Central memory CD8-positive, alpha-beta T cell (primary cell): ENCODE measurements at regions not wholly inside any gene's neighbourhood (a gene's known extent, or its start where the extent isn't known, plus 50 kb on each side); places are given as distances from the start of the nearest gene placed in this dataset.

Source experiments
- ATAC-seq: fragments of 150-1000 bp; cut with Tn5 transposase; replicated peaks from 2 replicates; pipeline ENCODE4 v1.10.0; 2022; ENCODE audit warnings: mild to moderate bottlenecking, moderate FRiP score, moderate number of reproducible peaks; ENCODE audit not compliant: poor library complexity, severe bottlenecking; ENCODE audit errors: extremely low read depth
- DNase-seq, 2 donors: peaks; one replicate each; pipeline ENCODE4 v3.0.0; 2021; ENCODE audit warnings: low spot score in 2 of 2
- H3K27ac Mint-ChIP-seq: one replicate; pipeline ENCODE4 v1.8.0; 2022; ENCODE audit warnings: low read depth, mild to moderate bottlenecking, moderate library complexity, mixed read lengths
- H3K27me3 Mint-ChIP-seq: one replicate; pipeline ENCODE4 v1.8.0; 2022; ENCODE audit warnings: mixed read lengths
- H3K36me3 Mint-ChIP-seq: one replicate; pipeline ENCODE4 v1.8.0; 2022; ENCODE audit warnings: mild to moderate bottlenecking, moderate library complexity, mixed read lengths; ENCODE audit not compliant: insufficient read depth
- H3K4me1 Mint-ChIP-seq: one replicate; pipeline ENCODE4 v1.8.0; 2022; ENCODE audit warnings: mixed read lengths
- H3K4me3 Mint-ChIP-seq: one replicate; pipeline ENCODE4 v1.8.0; 2022; ENCODE audit warnings: mild to moderate bottlenecking, moderate library complexity, mixed read lengths
- H3K9me3 Mint-ChIP-seq: one replicate; pipeline ENCODE4 v1.8.0; 2022; ENCODE audit warnings: mixed read lengths

GRCh38 chr5:3694819-3695218 is 99.2 kb downstream of the IRX1 start:
- no peaks in the 10 kb centered on the region for H3K4me1 Mint-ChIP-seq
- no peaks in the 10 kb centered on the region for H3K36me3 Mint-ChIP-seq
- DNase-seq (no peak), ATAC-seq (no peak)
- H3K27ac Mint-ChIP-seq = no peak overlapping the region
- H3K9me3 Mint-ChIP-seq = peaks cover 16% of the 10 kb centered on the region
- no peaks in the 10 kb centered on the region for H3K27me3 Mint-ChIP-seq
- H3K4me3 Mint-ChIP-seq = no peak overlapping the region

DNA sequence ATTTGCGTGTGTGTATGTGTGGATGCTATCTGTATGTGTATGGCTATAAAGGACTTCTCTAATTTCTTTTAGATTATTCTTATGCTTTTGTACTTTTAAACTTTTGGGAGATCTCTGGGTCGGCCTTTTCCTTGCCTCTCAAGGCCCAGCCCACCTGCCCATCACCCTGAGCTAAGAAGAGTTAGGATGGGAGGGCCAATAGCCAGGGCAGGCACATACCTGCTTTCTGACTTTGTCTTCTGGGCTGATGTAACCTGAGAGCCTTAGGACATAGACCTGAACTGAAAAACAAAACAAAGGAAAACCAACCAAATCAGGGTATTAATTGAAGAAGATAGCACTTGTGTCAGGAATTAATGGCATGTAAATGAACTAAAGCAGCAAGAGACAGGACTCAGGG is 100.2 kb downstream of the IRX1 start:
- H3K4me3 Mint-ChIP-seq = no peak overlapping the region
- peaks cover under 1% of the 10 kb centered on the region for H3K36me3 Mint-ChIP-seq
- no peaks in the 10 kb centered on the region for H3K4me1 Mint-ChIP-seq
- peaks cover 19% of the 10 kb centered on the region for H3K9me3 Mint-ChIP-seq
- ATAC-seq = no peak
- no peak for DNase-seq
- no peaks in the 10 kb centered on the region for H3K27me3 Mint-ChIP-seq
- no peak overlapping the region for H3K27ac Mint-ChIP-seq

DNA sequence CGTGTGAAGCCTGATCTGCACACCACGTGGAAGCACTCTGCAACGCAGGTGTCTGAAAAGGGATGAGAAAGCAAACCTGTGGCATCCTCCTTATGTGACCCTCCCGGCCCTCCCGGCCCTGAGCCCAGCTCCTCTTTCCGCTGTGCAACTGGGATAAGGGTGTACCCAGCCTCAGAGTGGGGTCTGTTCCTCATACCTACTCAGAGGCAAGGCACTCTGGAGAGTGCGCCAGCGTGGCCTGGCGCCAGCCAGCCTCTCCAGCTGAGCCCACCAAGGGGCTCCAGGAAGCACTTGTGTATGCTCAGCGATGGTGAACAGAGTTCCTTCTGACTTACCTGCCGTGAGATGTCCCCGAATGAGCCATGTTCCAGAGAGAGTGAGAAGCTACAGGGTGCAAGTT is 102.8 kb downstream of the IRX1 start:
- ATAC-seq (no peak), DNase-seq (no peak)
- Mint-ChIP-seq H3K27ac (no peak overlapping the region), H3K9me3 (peaks cover 30% of the 10 kb centered on the region), H3K4me3 (no peak overlapping the region), H3K36me3 (peaks cover 1% of the 10 kb centered on the region), H3K4me1 (no peaks in the 10 kb centered on the region), H3K27me3 (no peaks in the 10 kb centered on the region)

DNA sequence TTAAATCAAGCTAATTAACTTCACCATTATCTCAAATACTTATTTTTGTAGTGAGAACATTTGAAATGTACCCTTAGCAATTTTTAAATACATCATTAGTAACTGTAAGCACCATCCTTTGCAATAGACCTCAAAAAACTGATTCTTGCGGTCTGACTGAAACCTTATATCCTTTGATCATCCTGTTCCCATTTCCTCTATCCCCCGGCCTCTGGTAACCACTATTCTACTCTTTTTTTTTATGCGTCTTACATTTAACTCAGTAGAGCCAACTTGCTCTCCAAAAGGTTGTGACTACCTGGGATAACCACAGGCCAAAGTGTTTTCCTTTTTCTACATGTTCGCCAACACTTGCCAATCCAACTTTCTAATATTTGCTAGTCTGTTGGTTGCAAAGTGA is 106.1 kb downstream of the IRX1 start:
- no peaks in the 10 kb centered on the region for H3K4me1 Mint-ChIP-seq
- peaks cover 27% of the 10 kb centered on the region for H3K9me3 Mint-ChIP-seq
- DNase-seq (no peak), ATAC-seq (no peak)
- no peaks in the 10 kb centered on the region for H3K27me3 Mint-ChIP-seq
- no peak overlapping the region for H3K4me3 Mint-ChIP-seq
- H3K36me3 Mint-ChIP-seq = peaks cover 1% of the 10 kb centered on the region
- H3K27ac Mint-ChIP-seq = no peak overlapping the region

DNA sequence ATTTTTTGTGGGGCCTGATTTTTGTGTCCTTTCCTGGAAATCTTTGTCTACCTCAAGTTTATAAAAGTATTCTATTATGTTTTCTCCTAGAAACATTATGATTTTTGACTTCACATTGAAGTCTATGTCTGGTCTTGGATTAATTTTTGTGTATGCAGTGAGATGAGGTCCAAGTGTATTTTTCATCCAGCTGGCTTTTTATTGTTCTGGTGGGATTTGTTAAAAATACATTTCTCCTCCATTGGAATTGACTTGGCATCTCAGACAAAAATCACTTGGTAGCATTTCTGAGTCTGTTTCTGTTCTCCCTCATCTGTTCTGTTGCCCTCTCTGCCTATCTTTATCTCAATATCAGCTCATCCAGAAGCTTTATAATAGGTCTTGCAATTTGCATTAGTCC is 109.0 kb downstream of the IRX1 start:
- DNase-seq (no peak), ATAC-seq (no peak)
- H3K36me3 Mint-ChIP-seq = peaks cover 1% of the 10 kb centered on the region
- H3K4me1 Mint-ChIP-seq = no peaks in the 10 kb centered on the region
- no peak overlapping the region for H3K27ac Mint-ChIP-seq
- no peak overlapping the region for H3K4me3 Mint-ChIP-seq
- H3K9me3 Mint-ChIP-seq = peaks cover 31% of the 10 kb centered on the region
- H3K27me3 Mint-ChIP-seq = no peaks in the 10 kb centered on the region

DNA sequence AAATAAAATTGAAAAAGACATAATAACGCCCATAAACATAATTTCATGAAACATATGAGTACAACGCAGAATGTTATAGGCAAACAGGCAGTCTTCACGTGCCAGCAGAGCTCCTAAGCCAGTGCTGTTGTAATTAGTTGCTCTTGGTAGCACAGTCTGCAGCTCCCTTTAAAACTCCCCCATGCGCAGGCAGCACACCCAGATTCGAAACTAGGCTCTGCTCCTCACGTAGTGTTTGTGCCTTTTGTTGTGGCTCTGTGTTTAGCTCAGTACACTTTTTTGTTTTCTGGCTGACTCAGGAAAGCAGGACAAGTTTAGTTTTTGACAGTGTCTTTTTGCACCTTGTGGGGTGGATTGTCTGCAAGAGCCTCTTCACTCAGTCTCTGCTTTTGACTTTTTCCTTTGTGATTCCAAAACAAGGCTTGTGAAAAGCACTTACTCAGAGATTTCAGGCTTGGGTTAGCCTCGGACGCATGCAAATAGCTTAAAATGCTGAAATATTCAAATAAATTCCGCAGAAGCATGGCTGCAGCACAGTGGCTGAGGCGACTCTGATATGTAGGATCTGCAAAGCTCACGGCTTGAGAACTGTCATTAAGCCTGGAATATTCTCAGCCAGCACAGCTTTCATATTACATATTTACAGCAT is 113.6 kb downstream of the IRX1 start:
- Mint-ChIP-seq H3K36me3 (no peaks in the 10 kb centered on the region), H3K27ac (no peak overlapping the region), H3K9me3 (peaks cover 20% of the 10 kb centered on the region), H3K4me3 (no peak overlapping the region), H3K4me1 (no peaks in the 10 kb centered on the region), H3K27me3 (no peaks in the 10 kb centered on the region)
- DNase-seq (no peak), ATAC-seq (no peak)

- no peak for DNase-seq
- ATAC-seq = no peak
- no peaks in the 10 kb centered on the region for H3K36me3 Mint-ChIP-seq
- no peak overlapping the region for H3K4me3 Mint-ChIP-seq
- peaks cover 22% of the 10 kb centered on the region for H3K9me3 Mint-ChIP-seq
- H3K27me3 Mint-ChIP-seq = no peaks in the 10 kb centered on the region
- H3K4me1 Mint-ChIP-seq = no peaks in the 10 kb centered on the region
- H3K27ac Mint-ChIP-seq = no peak overlapping the region
These were observed 114.2 kb downstream of the IRX1 start for GRCh38 chr5:3709717-3710348.

GRCh38 chr5:3715062-3715461 is 119.4 kb downstream of the IRX1 start:
- no peak for ATAC-seq
- Mint-ChIP-seq H3K4me3 (no peak overlapping the region), H3K4me1 (no peaks in the 10 kb centered on the region), H3K9me3 (peaks cover 21% of the 10 kb centered on the region), H3K27ac (no peak overlapping the region), H3K36me3 (no peaks in the 10 kb centered on the region), H3K27me3 (no peaks in the 10 kb centered on the region)
- DNase-seq = no peak

- Mint-ChIP-seq H3K27ac (no peak overlapping the region), H3K27me3 (no peaks in the 10 kb centered on the region), H3K4me1 (no peaks in the 10 kb centered on the region), H3K36me3 (no peaks in the 10 kb centered on the region), H3K4me3 (no peak overlapping the region), H3K9me3 (peaks cover 2% of the 10 kb centered on the region)
- no peak for ATAC-seq
- no peak for DNase-seq
These were observed 134.0 kb downstream of the IRX1 start for GRCh38 chr5:3729631-3730030.

DNA sequence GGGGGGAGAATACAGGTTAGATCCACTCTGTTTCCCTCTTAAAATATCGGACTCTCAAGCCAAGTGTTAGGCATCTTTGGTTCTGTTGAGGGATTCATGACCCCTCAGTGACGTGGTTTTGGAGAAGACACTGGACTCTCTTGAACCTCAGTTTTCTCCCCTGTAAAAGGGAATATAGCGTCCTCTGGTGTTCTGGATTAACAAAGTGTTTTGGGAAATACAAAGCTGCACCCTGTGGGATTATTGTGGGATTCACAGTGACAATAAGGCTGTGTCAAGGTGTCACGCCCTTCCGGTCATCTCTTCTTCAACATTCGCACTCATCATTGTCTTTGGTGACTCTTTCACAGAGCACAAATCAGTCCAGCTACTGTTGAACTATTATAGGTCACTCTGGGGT is 139.0 kb downstream of the IRX1 start:
- DNase-seq (no peak), ATAC-seq (no peak)
- Mint-ChIP-seq H3K27ac (no peak overlapping the region), H3K9me3 (peaks cover 14% of the 10 kb centered on the region), H3K27me3 (no peaks in the 10 kb centered on the region), H3K36me3 (no peaks in the 10 kb centered on the region), H3K4me3 (no peak overlapping the region), H3K4me1 (no peaks in the 10 kb centered on the region)

GRCh38 chr5:3736466-3736865 is 140.8 kb downstream of the IRX1 start:
- no peaks in the 10 kb centered on the region for H3K27me3 Mint-ChIP-seq
- no peaks in the 10 kb centered on the region for H3K36me3 Mint-ChIP-seq
- DNase-seq (no peak), ATAC-seq (no peak)
- H3K27ac Mint-ChIP-seq = no peak overlapping the region
- H3K4me1 Mint-ChIP-seq = no peaks in the 10 kb centered on the region
- H3K9me3 Mint-ChIP-seq = peaks cover 14% of the 10 kb centered on the region
- no peak overlapping the region for H3K4me3 Mint-ChIP-seq

DNA sequence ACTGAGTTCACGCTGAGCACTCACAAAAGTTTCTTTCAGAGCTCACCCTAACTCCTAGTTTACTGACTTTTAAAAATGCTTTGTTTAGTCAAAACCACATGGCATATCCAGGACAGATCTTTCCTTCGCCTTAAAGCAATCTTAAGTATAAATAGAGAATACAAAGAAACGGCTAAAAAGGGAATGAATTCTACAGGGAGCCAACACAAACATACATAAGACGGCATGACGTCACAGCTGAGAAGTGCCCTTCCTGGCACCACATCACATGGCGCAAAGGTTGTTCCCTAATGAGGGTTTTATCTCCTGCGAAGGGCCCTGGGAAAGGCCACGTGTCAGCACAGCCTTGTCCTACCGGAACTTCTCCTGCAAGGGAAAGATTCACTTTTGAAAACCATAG is 141.3 kb downstream of the IRX1 start:
- no peaks in the 10 kb centered on the region for H3K4me1 Mint-ChIP-seq
- no peak for ATAC-seq
- H3K36me3 Mint-ChIP-seq = no peaks in the 10 kb centered on the region
- H3K27ac Mint-ChIP-seq = no peak overlapping the region
- no peak for DNase-seq
- no peak overlapping the region for H3K4me3 Mint-ChIP-seq
- no peaks in the 10 kb centered on the region for H3K27me3 Mint-ChIP-seq
- peaks cover 14% of the 10 kb centered on the region for H3K9me3 Mint-ChIP-seq

DNA sequence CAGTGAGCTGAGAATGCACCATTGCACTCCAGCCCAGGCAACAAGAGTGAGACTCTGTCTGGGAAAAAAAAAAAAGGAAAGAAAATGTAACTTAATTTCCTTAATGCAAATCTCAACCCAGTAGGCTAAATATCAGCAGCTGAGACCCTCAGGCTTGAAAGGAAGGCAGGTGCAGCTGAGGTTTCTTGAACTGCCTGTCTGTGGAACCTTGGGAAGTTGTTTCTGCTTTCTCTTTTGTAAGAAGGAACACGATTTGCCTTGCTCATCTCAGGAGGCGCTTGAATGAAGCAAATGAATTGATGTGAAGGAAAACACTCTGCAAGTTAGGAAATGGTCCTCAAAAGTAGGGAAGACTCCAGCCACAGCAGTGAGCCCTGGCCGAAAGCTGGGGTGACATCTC is 143.3 kb downstream of the IRX1 start:
- ATAC-seq (no peak), DNase-seq (no peak)
- Mint-ChIP-seq H3K27me3 (no peaks in the 10 kb centered on the region), H3K9me3 (peaks cover 21% of the 10 kb centered on the region), H3K36me3 (no peaks in the 10 kb centered on the region), H3K27ac (no peak overlapping the region), H3K4me3 (no peak overlapping the region), H3K4me1 (no peaks in the 10 kb centered on the region)
